ENCODE measurements at regions not wholly inside any gene's neighbourhood (a gene's known extent, or its start where the extent isn't known, plus 50 kb on each side); places are given as distances from the start of the nearest gene placed in this dataset.
A peak's percentile ranks its signal among the peaks of the same experiment; 100 is the strongest.

GRCh38 chr5:61667525-61668218 lies 335.6 kb downstream of the ZSWIM6 start:
- Histone ChIP-seq H3K36me3 (ENCODE audit: control insufficient read depth in 4 of 4, insufficient read depth in 3 of 4, low read depth in 1 of 4, low read length in 3 of 4) (no peaks in the 10 kb centered on the region), H3K9ac (ENCODE audit: low read depth in 1 of 2, low read length in 2 of 2) (no peak overlapping the region), H3K9me3 (ENCODE audit: control insufficient read depth in 4 of 4, low read length in 3 of 4) (no peaks in the 10 kb centered on the region), H3K4me1 (ENCODE audit: control insufficient read depth in 4 of 4, insufficient read depth in 4 of 4, low read length in 3 of 4) (peaks cover 4 to 17% (median 12%) of the 10 kb centered on the region in 4 donors), H3K27me3 (ENCODE audit: control insufficient read depth in 4 of 4, insufficient read depth in 4 of 4, low read length in 3 of 4) (no peaks in the 10 kb centered on the region), H3K4me3 (ENCODE audit: low read depth in 1 of 3, low read length in 3 of 3) (no peak overlapping the region), H3K27ac (ENCODE audit: low read depth in 1 of 2, low read length in 2 of 2) (peak overlapping the region; percentile 22 to 52)
- DNase-seq (ENCODE audit: low spot score): no peak
- 13% methylated on average over 6 of the region's 6 CpGs for WGBS
- TF ChIP-seq CTCF (IDR thresholded peaks at IDR 0.05; ENCODE audit: low read depth, low read length, missing input control) (no peak), RXRA (IDR thresholded peaks at IDR 0.05) (peak; percentile 82 to 85), YY1 (IDR thresholded peaks at IDR 0.05) (no peak), FOXA2 (IDR thresholded peaks at IDR 0.05) (peak; percentile 65), HNF4G (IDR thresholded peaks at IDR 0.05) (peak; percentile 75), ATF3 (IDR thresholded peaks at IDR 0.05) (no peak), EGR1 (IDR thresholded peaks at IDR 0.05; ENCODE audit: low read depth in 2 of 2) (peak in 1 of 2 donors; percentile 68), JUND (IDR thresholded peaks at IDR 0.05) (no peak), RAD21 (IDR thresholded peaks at IDR 0.05) (peak; percentile 54 to 61), GABPA (IDR thresholded peaks at IDR 0.05 in 1 of 2, conservative IDR thresholded peaks at IDR 0.05 in 1 of 2) (peak in 1 of 2 donors; percentile 38), SP1 (IDR thresholded peaks at IDR 0.05) (peak; percentile 86), FOXA1 (IDR thresholded peaks at IDR 0.05) (peak; percentile 71), HNF4A (conservative IDR thresholded peaks at IDR 0.05) (peak; percentile 90 to 91), NR2F2 (IDR thresholded peaks at IDR 0.05) (peak; percentile 91), TAF1 (conservative IDR thresholded peaks at IDR 0.05) (no peak)
- TF ChIP-seq, protein P1, sequence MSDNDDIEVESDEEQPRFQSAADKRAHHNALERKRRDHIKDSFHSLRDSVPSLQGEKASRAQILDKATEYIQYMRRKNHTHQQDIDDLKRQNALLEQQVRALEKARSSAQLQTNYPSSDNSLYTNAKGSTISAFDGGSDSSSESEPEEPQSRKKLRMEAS (IDR thresholded peaks at IDR 0.05): peak; percentile 81
- TF ChIP-seq, protein P2, sequence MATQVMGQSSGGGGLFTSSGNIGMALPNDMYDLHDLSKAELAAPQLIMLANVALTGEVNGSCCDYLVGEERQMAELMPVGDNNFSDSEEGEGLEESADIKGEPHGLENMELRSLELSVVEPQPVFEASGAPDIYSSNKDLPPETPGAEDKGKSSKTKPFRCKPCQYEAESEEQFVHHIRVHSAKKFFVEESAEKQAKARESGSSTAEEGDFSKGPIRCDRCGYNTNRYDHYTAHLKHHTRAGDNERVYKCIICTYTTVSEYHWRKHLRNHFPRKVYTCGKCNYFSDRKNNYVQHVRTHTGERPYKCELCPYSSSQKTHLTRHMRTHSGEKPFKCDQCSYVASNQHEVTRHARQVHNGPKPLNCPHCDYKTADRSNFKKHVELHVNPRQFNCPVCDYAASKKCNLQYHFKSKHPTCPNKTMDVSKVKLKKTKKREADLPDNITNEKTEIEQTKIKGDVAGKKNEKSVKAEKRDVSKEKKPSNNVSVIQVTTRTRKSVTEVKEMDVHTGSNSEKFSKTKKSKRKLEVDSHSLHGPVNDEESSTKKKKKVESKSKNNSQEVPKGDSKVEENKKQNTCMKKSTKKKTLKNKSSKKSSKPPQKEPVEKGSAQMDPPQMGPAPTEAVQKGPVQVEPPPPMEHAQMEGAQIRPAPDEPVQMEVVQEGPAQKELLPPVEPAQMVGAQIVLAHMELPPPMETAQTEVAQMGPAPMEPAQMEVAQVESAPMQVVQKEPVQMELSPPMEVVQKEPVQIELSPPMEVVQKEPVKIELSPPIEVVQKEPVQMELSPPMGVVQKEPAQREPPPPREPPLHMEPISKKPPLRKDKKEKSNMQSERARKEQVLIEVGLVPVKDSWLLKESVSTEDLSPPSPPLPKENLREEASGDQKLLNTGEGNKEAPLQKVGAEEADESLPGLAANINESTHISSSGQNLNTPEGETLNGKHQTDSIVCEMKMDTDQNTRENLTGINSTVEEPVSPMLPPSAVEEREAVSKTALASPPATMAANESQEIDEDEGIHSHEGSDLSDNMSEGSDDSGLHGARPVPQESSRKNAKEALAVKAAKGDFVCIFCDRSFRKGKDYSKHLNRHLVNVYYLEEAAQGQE (IDR thresholded peaks at IDR 0.05): peak; percentile 95
- TF ChIP-seq, protein P3, sequence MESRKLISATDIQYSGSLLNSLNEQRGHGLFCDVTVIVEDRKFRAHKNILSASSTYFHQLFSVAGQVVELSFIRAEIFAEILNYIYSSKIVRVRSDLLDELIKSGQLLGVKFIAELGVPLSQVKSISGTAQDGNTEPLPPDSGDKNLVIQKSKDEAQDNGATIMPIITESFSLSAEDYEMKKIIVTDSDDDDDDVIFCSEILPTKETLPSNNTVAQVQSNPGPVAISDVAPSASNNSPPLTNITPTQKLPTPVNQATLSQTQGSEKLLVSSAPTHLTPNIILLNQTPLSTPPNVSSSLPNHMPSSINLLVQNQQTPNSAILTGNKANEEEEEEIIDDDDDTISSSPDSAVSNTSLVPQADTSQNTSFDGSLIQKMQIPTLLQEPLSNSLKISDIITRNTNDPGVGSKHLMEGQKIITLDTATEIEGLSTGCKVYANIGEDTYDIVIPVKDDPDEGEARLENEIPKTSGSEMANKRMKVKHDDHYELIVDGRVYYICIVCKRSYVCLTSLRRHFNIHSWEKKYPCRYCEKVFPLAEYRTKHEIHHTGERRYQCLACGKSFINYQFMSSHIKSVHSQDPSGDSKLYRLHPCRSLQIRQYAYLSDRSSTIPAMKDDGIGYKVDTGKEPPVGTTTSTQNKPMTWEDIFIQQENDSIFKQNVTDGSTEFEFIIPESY (IDR thresholded peaks at IDR 0.05): no peak
